SK-N-SH (cell line): ENCODE measurements at regions not wholly inside any gene's neighbourhood (a gene's known extent, or its start where the extent isn't known, plus 50 kb on each side); places are given as distances from the start of the nearest gene placed in this dataset.

ENCODE experiments used
- CTCF ChIA-PET: fragments of 300-600, 350-600 bp; formaldehyde crosslinking; extraction: SDS; loops from one replicate; lab custom pipeline; 2021; lab: Yijun Ruan, JAX
- POLR2A ChIA-PET: fragments of 350-600 bp; sonication (Branson Sonifier 250); formaldehyde crosslinking; extraction: SDS; loops from one replicate; lab custom pipeline; 2020; ENCODE audit warnings: antibody characterized with exemption, inconsistent platforms; lab: Yijun Ruan, JAX
- DNase-seq: peaks from one replicate; pipeline ENCODE4 v3.0.0; 2012
- H2AFZ ChIP-seq: fragments of 200-600 bp; sonication (generic); 2 replicates; pipeline ENCODE4 v1.8.1; 2016; ENCODE audit warnings: antibody characterized with exemption, mild to moderate bottlenecking, low read depth
- H3F3A ChIP-seq: fragments of 200-600 bp; sonication (generic); replicated peaks from 2 replicates; pipeline ENCODE3; 2016; ENCODE audit warnings: antibody characterized with exemption, mild to moderate bottlenecking; ENCODE audit not compliant: insufficient read depth
- H3K27ac ChIP-seq, 2 experiments: fragments of 200-500 bp in 1 of 2; fragments of 200-600 bp in 1 of 2; sonication (Bioruptor generic) in 1 of 2; sonication (generic), shearing (Covaris generic) in 1 of 2; 2 replicates each; pipeline versions ENCODE4 v1.5.1 to v1.6.1; 2014 to 2016; ENCODE audit warnings: low read depth in 2 of 2, inconsistent platforms in 1 of 2, low read length in 1 of 2, mild to moderate bottlenecking in 1 of 2, mixed read lengths in 1 of 2
- H3K27me3 ChIP-seq: fragments of 200-600 bp; sonication (generic), shearing (Covaris generic); 2 replicates; pipeline ENCODE4 v1.6.1; 2016; ENCODE audit warnings: mixed run types; ENCODE audit not compliant: insufficient read depth
- H3K36me3 ChIP-seq, 2 experiments: fragments of 200-500 bp in 1 of 2; fragments of 200-600 bp in 1 of 2; sonication (Bioruptor generic) in 1 of 2; sonication (generic) in 1 of 2; replicated peaks in 1 of 2; 2 replicates each; pipeline versions ENCODE3 to v1.5.1; 2014 to 2016; ENCODE audit warnings: low read length in 1 of 2, mild to moderate bottlenecking in 1 of 2; ENCODE audit not compliant: insufficient read depth in 2 of 2, control insufficient read depth in 1 of 2
- H3K4me1 ChIP-seq, 2 experiments: fragments of 200-500 bp in 1 of 2; fragments of 200-600 bp in 1 of 2; sonication (Bioruptor generic) in 1 of 2; sonication (generic), shearing (Covaris generic) in 1 of 2; 2 replicates each; pipeline versions ENCODE4 v1.5.1 to v1.6.1; 2014 to 2016; ENCODE audit warnings: low read depth in 1 of 2, low read length in 1 of 2, mixed run types in 1 of 2; ENCODE audit not compliant: insufficient read depth in 2 of 2, control insufficient read depth in 1 of 2
- H3K4me2 ChIP-seq: fragments of 200-600 bp; sonication (generic), shearing (Covaris generic); 2 replicates; pipeline ENCODE4 v1.6.1; 2017; ENCODE audit warnings: mixed run types
- H3K4me3 ChIP-seq, 2 experiments: fragments of 200-500 bp in 1 of 2; fragments of 200-600 bp in 1 of 2; sonication (Bioruptor generic) in 1 of 2; sonication (generic), shearing (Covaris generic) in 1 of 2; 2 replicates each; pipeline versions ENCODE4 v1.5.1 to v1.8.1; 2014 to 2016; ENCODE audit warnings: low read depth in 2 of 2, inconsistent platforms in 1 of 2, low read length in 1 of 2, mild to moderate bottlenecking in 1 of 2, mixed read lengths in 1 of 2, moderate library complexity in 1 of 2
- H3K79me2 ChIP-seq: fragments of 200-600 bp; sonication (generic); 2 replicates; pipeline ENCODE4 v1.8.1; 2017; ENCODE audit warnings: mild to moderate bottlenecking; ENCODE audit not compliant: insufficient read depth
- H3K9ac ChIP-seq: fragments of 200-600 bp; sonication (generic); 2 replicates; pipeline ENCODE4 v1.6.1; 2017; ENCODE audit warnings: mixed run types
- H3K9me2 ChIP-seq: fragments of 200-600 bp; sonication (generic); 2 replicates; pipeline ENCODE4 v1.6.1; 2017; ENCODE audit warnings: mixed run types
- H3K9me3 ChIP-seq: fragments of 200-600 bp; sonication (generic); 2 replicates; pipeline ENCODE4 v1.6.1; 2017; ENCODE audit warnings: mixed run types, mild to moderate bottlenecking, moderate library complexity
- H4K20me1 ChIP-seq: fragments of 200-600 bp; sonication (generic); 2 replicates; pipeline ENCODE4 v1.6.1; 2017; ENCODE audit warnings: mild to moderate bottlenecking, mixed run types; ENCODE audit not compliant: insufficient read depth
- ELF1 ChIP-seq: IDR thresholded peaks from 2 replicates; pipeline ENCODE4 v1.4.0; 2012
- EZH2phosphoT487 ChIP-seq: fragments of 200-600 bp; sonication (generic); IDR thresholded peaks from 2 replicates; pipeline ENCODE4 v1.6.1; 2017; ENCODE audit warnings: low read depth, mixed run types, mild to moderate bottlenecking, antibody characterized with exemption, moderate library complexity, borderline replicate concordance
- FOSL2 ChIP-seq: IDR thresholded peaks from 2 replicates; pipeline ENCODE4 v1.4.0; 2012; ENCODE audit warnings: low read depth, mild to moderate bottlenecking, moderate library complexity, borderline replicate concordance
- FOXM1 ChIP-seq: IDR thresholded peaks from 2 replicates; pipeline ENCODE4 v1.4.0; 2012; ENCODE audit warnings: low read depth, mild to moderate bottlenecking
- GABPA ChIP-seq: IDR thresholded peaks from 2 replicates; pipeline ENCODE4 v1.4.0; 2012; ENCODE audit warnings: low read depth, mild to moderate bottlenecking
- GATA2 ChIP-seq: sonication (generic); formaldehyde crosslinking; IDR thresholded peaks from 2 replicates; pipeline ENCODE4 v1.5.0; 2020; ENCODE audit warnings: mild to moderate bottlenecking, missing genetic modification reagents
- JUND ChIP-seq: IDR thresholded peaks from 2 replicates; pipeline ENCODE4 v1.4.0; 2012
- NRF1 ChIP-seq: IDR thresholded peaks from 2 replicates; pipeline ENCODE4 v1.6.1; 2012; ENCODE audit warnings: low read depth, mild to moderate bottlenecking, low read length
- PBX3 ChIP-seq: IDR thresholded peaks from 2 replicates; pipeline ENCODE4; 2012
- POLR2AphosphoS5 ChIP-seq: IDR thresholded peaks from 2 replicates; pipeline ENCODE4 v1.6.1; 2012; ENCODE audit warnings: low read depth, low read length
- REST ChIP-seq: IDR thresholded peaks from 2 replicates; pipeline ENCODE4 v1.6.1; 2012; ENCODE audit warnings: mild to moderate bottlenecking, low read depth, low read length, moderate library complexity
- SIN3A ChIP-seq: IDR thresholded peaks from 2 replicates; pipeline ENCODE4 v1.6.1; 2012; ENCODE audit warnings: low read depth, mild to moderate bottlenecking, low read length, moderate library complexity, borderline replicate concordance
- SMC3 ChIP-seq: IDR thresholded peaks from 2 replicates; pipeline ENCODE4 v1.6.1; 2012; ENCODE audit warnings: low read depth, low read length, improper control_type of control experiment
- TCF12 ChIP-seq: IDR thresholded peaks from 2 replicates; pipeline ENCODE4 v1.4.0; 2012
- USF1 ChIP-seq: IDR thresholded peaks from 2 replicates; pipeline ENCODE4 v1.4.0; 2012; ENCODE audit warnings: low read depth, borderline replicate concordance
- WGBS: methylation state at CpG from one replicate; pipeline ENCODE4 v1.1.6; 2017; ENCODE audit warnings: low lambda C conversion rate; 5-methylcytosine and 5-hydroxymethylcytosine counted together

GRCh38 chr21:27582948-27583430 is 616.1 kb upstream of the ADAMTS5 start:
- H3K27me3 ChIP-seq, result no peaks in the 10 kb centered on the region
- H2AFZ ChIP-seq, result peak overlapping the region; percentile 38; the same call in 1 of the 2 replicates
- H3K4me3 ChIP-seq, result no peak overlapping the region
- DNase-seq, result no peak
- H3K4me2 ChIP-seq, result no peak overlapping the region
- peak overlapping the region in 1 of 2 experiments; percentile 3; a peak in 1 of 4 replicates for H3K27ac ChIP-seq
- no peaks in the 10 kb centered on the region for H3K9me2 ChIP-seq
- WGBS, result 81% methylated on average over 3 of the region's 3 CpGs
- H3K4me1 ChIP-seq, result no peaks in the 10 kb centered on the region; a peak in 1 of 4 replicates
- POLR2A ChIA-PET, result no interaction called here
- no peaks in the 10 kb centered on the region for H3K9me3 ChIP-seq
- no peaks in the 10 kb centered on the region for H3K36me3 ChIP-seq
- no peaks in the 10 kb centered on the region for H4K20me1 ChIP-seq
- CTCF ChIA-PET, result interaction anchor here (1.1 to 3.0 kb wide), 4 partner anchors 13 to 702 kb away, joined by 3 to 14 read pairs (median 4); no protein-coding TSS in a partner anchor
- no peaks in the 10 kb centered on the region for H3K79me2 ChIP-seq
- peaks cover 9% of the 10 kb centered on the region for H3F3A ChIP-seq
- no peak overlapping the region for H3K9ac ChIP-seq
- no peak for TF ChIP-seq SMC3
- no peak for TF ChIP-seq ELF1
- no peak for TF ChIP-seq USF1
- TF ChIP-seq GABPA, result no peak
- TF ChIP-seq TCF12, result no peak
- TF ChIP-seq POLR2AphosphoS5, result no peak
- no peak for TF ChIP-seq PBX3
- no peak for TF ChIP-seq FOXM1
- no peak for TF ChIP-seq FOSL2
- no peak for TF ChIP-seq NRF1
- no peak for TF ChIP-seq JUND
- TF ChIP-seq GATA2 (CRISPR knock-in tag), result no peak
- TF ChIP-seq SIN3A, result no peak
- no peak for TF ChIP-seq EZH2phosphoT487
- no peak for TF ChIP-seq REST
- TF ChIP-seq, all 33 proteins: peak for 0
